NCI-H146 treated with DMSO at 0.1 percent for 48 hours (cell line): ENCODE measurements at regions not wholly inside any gene's neighbourhood (a gene's known extent, or its start where the extent isn't known, plus 50 kb on each side); places are given as distances from the start of the nearest gene placed in this dataset.

Source experiments
- DNase-seq: peaks from one replicate; lab custom pipeline; 2025; ENCODE audit not compliant: unreplicated experiment; lab: John Stamatoyannopoulos, UW

DNA sequence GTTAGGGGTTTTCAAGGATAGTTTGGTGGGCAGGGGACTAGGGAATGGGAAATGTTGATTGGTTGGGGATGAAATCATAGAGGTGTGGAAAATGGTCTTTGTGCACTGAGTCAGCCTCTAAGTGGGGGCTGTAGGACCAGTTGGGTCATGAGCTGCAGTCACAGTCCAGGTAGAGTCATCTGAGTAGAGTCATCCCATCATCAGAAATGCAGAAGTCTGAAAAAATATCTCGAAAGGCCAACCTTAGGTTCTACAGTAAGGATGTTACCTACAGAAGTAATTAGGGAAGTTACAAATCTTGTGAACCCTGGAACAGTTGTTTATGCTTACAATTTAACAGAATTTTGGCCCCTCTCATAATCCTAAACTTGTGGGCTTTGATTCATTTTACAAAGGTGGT lies 63.4 kb upstream of the AP1S2 start:
- no peak for DNase-seq

DNA sequence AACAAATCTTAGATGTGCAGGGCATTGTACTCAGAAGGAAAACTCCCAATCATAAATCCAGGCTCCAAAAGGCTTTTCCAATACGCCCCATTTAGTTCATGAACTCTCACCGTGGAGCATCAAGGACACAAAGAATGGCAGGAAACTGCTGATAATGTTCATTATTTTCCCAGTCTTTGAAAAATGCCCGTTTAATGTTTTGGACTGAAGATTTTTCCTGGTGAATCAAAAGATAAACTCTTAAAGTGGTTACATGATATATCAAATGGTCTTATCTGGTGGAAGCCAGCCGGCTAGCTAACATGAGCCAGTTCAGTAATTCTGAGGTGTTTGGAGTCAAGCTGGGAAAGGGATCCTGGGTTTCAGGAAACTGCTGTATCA lies 62.1 kb upstream of the AP1S2 start:
- DNase-seq, result no peak

DNA sequence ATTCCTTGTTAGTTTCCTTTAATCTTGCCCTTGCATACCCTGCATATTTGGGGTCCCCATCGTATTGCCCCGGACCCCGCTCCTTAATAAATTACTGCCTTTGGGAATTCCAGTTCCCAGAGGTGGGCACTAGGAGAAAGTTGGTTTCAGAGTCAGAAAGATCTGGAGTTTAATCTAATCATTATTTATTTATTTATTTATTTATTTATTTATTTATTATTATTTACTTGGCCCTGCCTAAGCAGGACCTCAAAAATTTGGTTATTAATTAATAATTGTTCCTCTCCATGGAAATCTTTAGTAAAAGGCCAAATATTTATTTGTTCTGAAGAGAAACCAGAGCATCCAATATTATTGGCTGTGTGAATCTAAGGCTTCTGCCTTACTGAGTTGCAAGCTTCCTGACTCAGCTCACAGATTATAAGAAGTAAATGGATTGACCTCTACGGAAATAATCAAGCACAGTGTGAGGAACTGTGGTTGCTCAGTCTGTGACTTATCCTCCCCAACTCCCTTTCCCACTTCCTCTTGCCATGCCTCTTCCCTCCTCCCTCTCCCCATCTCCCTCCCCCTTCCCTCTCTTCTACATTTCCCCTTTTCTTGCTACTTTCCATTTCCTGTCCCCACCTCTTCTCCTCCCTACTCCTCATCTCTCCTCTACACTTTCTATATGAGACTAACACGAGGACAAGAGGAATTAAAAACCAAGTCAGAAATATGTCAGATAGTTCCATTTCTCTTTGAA lies 61.5 kb upstream of the AP1S2 start:
- no peak for DNase-seq

DNA sequence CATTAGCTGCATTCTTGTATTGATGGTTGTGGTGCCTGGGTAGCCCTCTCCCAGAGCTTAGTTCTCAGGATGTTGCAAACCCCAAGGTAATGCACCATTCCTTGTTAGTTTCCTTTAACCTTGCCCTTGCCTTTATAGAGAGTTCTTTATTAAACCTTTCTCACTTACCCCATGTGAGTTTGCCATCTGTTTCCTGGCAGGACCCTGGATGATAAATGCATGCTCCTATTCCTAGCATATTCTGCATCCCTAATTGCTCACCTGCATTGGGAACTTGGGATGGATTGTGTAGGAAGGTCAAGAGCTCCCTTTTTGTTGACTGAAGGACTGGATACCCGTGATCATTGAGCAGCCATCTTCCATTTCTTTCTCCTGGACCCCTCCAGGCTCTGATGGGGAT lies 59.9 kb upstream of the AP1S2 start:
- no peak for DNase-seq

DNA sequence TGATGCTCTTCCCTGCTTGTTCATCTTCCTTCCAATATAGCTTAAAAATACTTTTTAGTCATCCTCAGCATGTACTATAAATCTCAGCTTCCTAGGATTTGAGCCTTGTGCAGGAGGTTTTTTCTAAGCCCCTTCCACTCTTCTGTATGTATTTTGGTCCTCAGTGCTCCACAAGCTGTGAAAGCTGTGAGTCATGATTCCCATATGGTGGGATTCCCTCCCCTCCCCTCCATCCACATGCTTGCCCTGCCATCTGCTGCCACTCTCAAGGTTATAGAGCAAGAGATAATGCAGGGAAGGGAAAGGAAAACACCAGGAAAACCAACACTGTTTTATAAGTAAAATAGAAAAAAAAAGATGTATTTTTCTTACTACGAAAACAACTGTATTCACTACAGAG lies 58.5 kb upstream of the AP1S2 start:
- DNase-seq, result no peak

DNA sequence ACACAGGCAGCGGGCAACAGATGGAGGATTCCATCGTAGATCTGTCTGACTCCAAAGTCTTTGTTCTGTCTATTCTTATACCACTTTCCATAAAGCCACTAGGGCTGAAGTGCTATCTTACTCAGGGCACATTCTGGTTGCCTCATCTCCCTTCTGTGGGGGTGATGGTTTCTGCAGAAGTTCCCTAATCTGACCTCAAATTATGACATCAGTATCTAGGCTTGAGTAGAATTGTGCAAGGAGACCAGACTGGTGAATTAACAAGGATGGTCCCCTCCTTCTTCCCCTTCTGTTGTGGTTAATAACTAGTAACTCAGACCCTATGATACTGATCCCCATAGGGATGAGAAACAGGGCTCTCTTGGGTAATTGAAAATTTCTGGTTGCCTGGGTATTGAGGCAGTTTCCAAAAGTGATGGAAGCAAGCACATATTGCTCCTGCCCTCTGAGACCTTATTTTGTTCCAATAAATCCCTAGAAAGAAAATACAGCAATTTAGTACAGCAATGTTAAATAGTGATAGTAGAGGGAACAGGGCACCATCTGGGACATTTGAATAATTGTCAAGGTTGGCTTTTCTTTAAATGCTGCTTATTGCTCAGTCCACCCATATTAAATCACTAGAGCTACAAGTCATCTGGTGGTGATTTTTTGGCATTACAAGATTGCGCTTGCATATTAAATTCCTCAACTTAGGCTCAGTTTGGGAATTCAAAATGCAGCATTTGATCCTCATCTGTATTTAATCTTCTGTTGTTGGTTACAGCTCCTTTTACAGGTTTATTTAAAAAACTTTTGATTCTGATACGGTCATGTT lies 57.3 kb upstream of the AP1S2 start:
- DNase-seq, result no peak

DNA sequence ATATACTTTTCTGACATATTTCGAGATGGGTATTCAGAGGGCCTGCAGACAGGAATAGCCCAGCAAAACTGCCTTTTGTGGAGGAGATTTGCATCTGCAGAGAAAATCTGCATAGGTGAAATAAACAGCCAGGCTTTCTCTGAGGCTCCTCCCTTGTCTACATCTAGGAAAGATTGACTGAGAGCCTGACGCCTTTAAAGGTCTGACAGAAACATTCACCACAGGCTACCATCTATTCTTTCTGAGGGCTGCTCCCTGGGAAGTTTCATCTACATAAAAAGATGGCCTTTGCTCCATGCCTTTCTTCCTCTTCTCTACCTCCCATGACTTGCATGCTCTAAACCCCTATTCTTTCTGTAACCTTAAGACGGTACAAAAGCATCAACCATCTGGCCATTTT lies 55.0 kb upstream of the AP1S2 start:
- no peak for DNase-seq

DNA sequence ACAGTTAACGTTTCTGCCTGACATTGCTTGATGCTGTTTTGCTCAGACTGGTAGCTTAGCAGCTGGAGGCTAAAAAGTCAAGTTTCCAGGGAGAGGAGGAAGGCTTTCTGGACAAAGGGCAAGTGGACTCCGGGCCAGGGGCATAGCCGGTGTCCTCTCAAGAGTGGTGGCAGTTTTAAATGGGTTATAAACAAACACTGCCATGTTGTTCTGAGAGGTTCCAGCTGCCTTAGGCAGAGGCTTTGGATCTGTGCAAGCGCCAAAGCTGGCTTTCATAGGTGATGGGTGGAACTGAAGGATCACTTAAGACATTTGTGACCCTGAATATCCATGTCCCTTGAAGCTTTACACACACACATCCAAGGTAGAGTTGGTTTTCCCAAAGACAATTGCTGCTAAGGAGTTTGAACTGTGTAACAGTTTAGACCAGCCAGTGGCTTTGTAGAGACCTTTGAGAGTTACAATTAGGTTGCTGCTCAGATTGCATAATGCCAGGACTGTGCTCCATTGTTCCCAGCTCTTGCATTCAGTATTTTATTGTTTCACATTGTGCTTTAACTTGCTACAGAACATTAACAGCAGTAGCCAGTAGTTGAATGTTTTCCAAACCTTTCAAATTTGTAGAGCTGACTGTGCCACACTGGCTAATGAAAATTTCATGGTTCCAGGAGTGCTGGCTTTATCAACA lies 54.1 kb upstream of the AP1S2 start:
- no peak for DNase-seq

DNA sequence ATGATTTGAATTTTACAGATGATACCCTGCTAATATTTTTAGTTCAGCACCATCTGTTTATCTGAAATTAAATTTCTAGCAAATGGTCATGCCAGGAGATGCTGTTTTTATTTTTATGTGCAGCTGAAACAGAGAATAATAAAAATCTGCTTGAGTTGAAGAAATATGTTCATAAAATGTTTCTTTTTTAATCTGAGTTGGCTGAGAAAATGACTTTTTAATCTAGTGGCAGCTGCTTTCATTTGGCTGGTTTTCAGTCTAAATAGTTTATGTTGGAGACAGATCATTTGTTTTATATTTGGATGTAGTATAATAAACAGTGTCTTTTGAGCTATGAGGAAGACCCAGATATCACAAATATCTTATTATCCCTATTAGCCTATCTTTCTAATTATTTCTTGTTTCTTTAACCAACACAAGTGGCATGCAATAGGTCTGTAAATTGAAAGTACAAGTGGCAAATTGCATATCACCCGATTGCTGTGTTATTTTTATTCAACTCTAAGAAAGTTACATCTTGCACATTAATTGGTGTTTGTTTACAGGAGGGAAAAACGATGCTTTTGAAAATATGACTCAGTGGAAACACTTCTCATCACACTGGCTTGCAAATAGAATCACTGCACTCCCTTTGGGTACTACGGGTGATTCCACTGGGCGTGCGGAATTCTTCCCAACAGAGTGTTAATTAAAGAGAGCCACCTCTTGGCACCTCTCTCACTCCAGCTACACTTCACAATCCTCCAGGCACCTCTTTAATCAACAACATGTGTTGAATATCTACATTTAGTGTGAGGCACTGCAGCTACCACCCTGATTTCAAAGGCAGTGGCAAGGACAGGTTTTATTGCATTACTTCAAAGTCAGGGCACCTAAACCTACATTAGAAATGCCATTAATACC lies 51.7 kb upstream of the AP1S2 start:
- DNase-seq, result no peak
